GM23338 (cell line): ENCODE measurements at regions not wholly inside any gene's neighbourhood (a gene's known extent, or its start where the extent isn't known, plus 50 kb on each side); places are given as distances from the start of the nearest gene placed in this dataset.

ENCODE experiments used
- ATAC-seq: fragments of 200-7000 bp; cut with Tn5 transposase; 3 replicates; pipeline ENCODE4 v1.9.1; 2020
- DNase-seq: peaks from one replicate; pipeline ENCODE4 v3.0.0-alpha.2; 2015; ENCODE audit warnings: low spot score
- H2AFZ ChIP-seq: fragments of 200-600 bp; sonication (generic); 2 replicates; pipeline ENCODE4 v1.8.0; 2016; ENCODE audit warnings: antibody characterized with exemption, mild to moderate bottlenecking, moderate library complexity
- H3F3A ChIP-seq: fragments of 200-600 bp; sonication (generic); replicated peaks from 2 replicates; pipeline ENCODE4 v1.8.0; 2017; ENCODE audit warnings: antibody characterized with exemption, mixed run types, low read depth
- H3K27ac ChIP-seq: fragments of 200-600 bp; sonication (generic); 2 replicates; pipeline ENCODE4 v1.6.1; 2016; ENCODE audit warnings: low read depth
- H3K27me3 ChIP-seq: fragments of 200-600 bp; sonication (generic); 2 replicates; pipeline ENCODE4 v1.8.0; 2016; ENCODE audit warnings: mild to moderate bottlenecking, mixed run types, moderate library complexity; ENCODE audit not compliant: insufficient read depth
- H3K36me3 ChIP-seq: fragments of 200-600 bp; sonication (generic); 2 replicates; pipeline ENCODE4 v1.8.0; 2016; ENCODE audit warnings: mild to moderate bottlenecking; ENCODE audit not compliant: insufficient read depth
- H3K4me1 ChIP-seq: fragments of 200-600 bp; sonication (generic); 2 replicates; pipeline ENCODE4 v1.8.0; 2016; ENCODE audit warnings: mild to moderate bottlenecking, moderate library complexity; ENCODE audit not compliant: insufficient read depth
- H3K4me2 ChIP-seq: fragments of 200-600 bp; sonication (generic); 2 replicates; pipeline ENCODE4 v1.7.1; 2017; ENCODE audit warnings: mixed run types
- H3K4me3 ChIP-seq: fragments of 200-600 bp; sonication (generic); 2 replicates; pipeline ENCODE4 v1.6.1; 2016; ENCODE audit warnings: mixed run types
- H3K79me2 ChIP-seq: fragments of 200-600 bp; sonication (generic); replicated peaks from 2 replicates; pipeline ENCODE4 v1.8.0; 2017; ENCODE audit warnings: mild to moderate bottlenecking; ENCODE audit not compliant: insufficient read depth
- H3K9me2 ChIP-seq: fragments of 200-600 bp; sonication (generic); 2 replicates; pipeline ENCODE4 v1.8.0; 2017; ENCODE audit not compliant: insufficient read depth
- H4K20me1 ChIP-seq: fragments of 200-600 bp; sonication (generic); replicated peaks from 2 replicates; pipeline ENCODE4 v1.8.0; 2017; ENCODE audit warnings: mild to moderate bottlenecking; ENCODE audit not compliant: insufficient read depth
- H3K27ac Mint-ChIP-seq: 2 replicates; pipeline ENCODE4 v1.8.0; 2020; ENCODE audit warnings: inconsistent platforms, mild to moderate bottlenecking, moderate library complexity, mixed read lengths
- H3K27me3 Mint-ChIP-seq: 3 replicates; pipeline ENCODE4 v1.8.0; 2022; ENCODE audit warnings: low read depth, mild to moderate bottlenecking, moderate library complexity, mixed read lengths, inconsistent platforms; ENCODE audit not compliant: insufficient read depth, poor library complexity
- H3K36me3 Mint-ChIP-seq: 3 replicates; pipeline ENCODE4 v1.8.0; 2021; ENCODE audit warnings: low read depth, mild to moderate bottlenecking, inconsistent platforms, moderate library complexity, mixed read lengths
- H3K4me1 Mint-ChIP-seq: 3 replicates; pipeline ENCODE4 v1.8.0; 2020; ENCODE audit warnings: mild to moderate bottlenecking, inconsistent platforms, mixed read lengths
- H3K4me3 Mint-ChIP-seq: 3 replicates; pipeline ENCODE4 v1.8.0; 2021; ENCODE audit warnings: moderate library complexity, mild to moderate bottlenecking, inconsistent platforms, mixed read lengths
- H3K9me3 Mint-ChIP-seq: 3 replicates; pipeline ENCODE4 v1.8.0; 2020; ENCODE audit warnings: moderate library complexity, mild to moderate bottlenecking, inconsistent platforms, mixed read lengths
- CREB1 ChIP-seq: fragments of 250-450 bp; sonication (Bioruptor Pico); IDR thresholded peaks from 2 replicates; pipeline ENCODE4 v1.5.0; 2020; ENCODE audit warnings: low read depth, mild to moderate bottlenecking, moderate library complexity
- CTCF ChIP-seq, 2 experiments: fragments of 200-600 bp in 1 of 2; sonication (generic) in 1 of 2; conservative IDR thresholded peaks; 2 replicates each; pipeline versions ENCODE4 v1.5.1 to v1.6.1; 2016 to 2017; ENCODE audit warnings: antibody characterized with exemption in 2 of 2, low read depth in 2 of 2, mild to moderate bottlenecking in 2 of 2, moderate library complexity in 1 of 2
- ETS1 ChIP-seq: IDR thresholded peaks from 2 replicates; pipeline ENCODE4 v1.6.1; 2016; ENCODE audit warnings: antibody characterized with exemption
- EZH2 ChIP-seq: fragments of 200-600 bp; sonication (generic); IDR thresholded peaks from one replicate; pipeline ENCODE4 v1.8.0; 2017; ENCODE audit warnings: antibody characterized with exemption, mild to moderate bottlenecking, low read depth; ENCODE audit not compliant: unreplicated experiment
- EZH2phosphoT487 ChIP-seq: fragments of 200-600 bp; sonication (generic); IDR thresholded peaks from one replicate; pipeline ENCODE4 v1.8.1; 2018; ENCODE audit warnings: antibody characterized with exemption; ENCODE audit not compliant: unreplicated experiment
- JUNB ChIP-seq: IDR thresholded peaks from one replicate; pipeline ENCODE4 v1.6.1; 2016; ENCODE audit warnings: antibody characterized with exemption; ENCODE audit not compliant: unreplicated experiment
- NANOG ChIP-seq: IDR thresholded peaks from 2 replicates; pipeline ENCODE4 v1.6.1; 2016; ENCODE audit warnings: antibody characterized with exemption, borderline replicate concordance
- POLR2AphosphoS5 ChIP-seq: IDR thresholded peaks from 2 replicates; pipeline ENCODE4 v1.6.1; 2016; ENCODE audit warnings: antibody characterized with exemption, low read depth
- REST ChIP-seq: IDR thresholded peaks from one replicate; pipeline ENCODE4 v1.6.1; 2018; ENCODE audit warnings: antibody characterized with exemption; ENCODE audit not compliant: unreplicated experiment
- STAT1 ChIP-seq: IDR thresholded peaks from one replicate; pipeline ENCODE4 v1.6.1; 2016; ENCODE audit warnings: antibody characterized with exemption; ENCODE audit not compliant: unreplicated experiment
- ZNF114 ChIP-seq: fragments of 250-450 bp; sonication (Bioruptor Pico); IDR thresholded peaks from 2 replicates; pipeline ENCODE4 v1.5.0; 2020; ENCODE audit warnings: mild to moderate bottlenecking, moderate library complexity
- ZNF331 ChIP-seq: fragments of 250-450 bp; sonication (Bioruptor Pico); IDR thresholded peaks from 2 replicates; pipeline ENCODE4 v1.5.0; 2020; ENCODE audit warnings: low read depth, mild to moderate bottlenecking, moderate library complexity
- ZNF462 ChIP-seq: fragments of 250-450 bp; sonication (Bioruptor Pico); IDR thresholded peaks from 2 replicates; pipeline ENCODE4 v1.5.0; 2020; ENCODE audit warnings: mild to moderate bottlenecking, moderate library complexity

GRCh38 chr13:33891196-33891742, 73.3 kb downstream of the RFC3 start:
- H4K20me1 ChIP-seq: no peaks in the 10 kb centered on the region
- H3K79me2 ChIP-seq: no peaks in the 10 kb centered on the region
- no peak for ATAC-seq
- Mint-ChIP-seq H3K9me3 (peaks cover 6% of the 10 kb centered on the region; the same call in 2 of the 3 replicates), H3K36me3 (peaks cover 22% of the 10 kb centered on the region), H3K27ac (no peak overlapping the region), H3K4me3 (no peak overlapping the region), H3K4me1 (peaks cover 4% of the 10 kb centered on the region; the same call in 1 of the 3 replicates), H3K27me3 (no peaks in the 10 kb centered on the region)
- no peak overlapping the region for H3K27ac ChIP-seq
- peaks cover 8% of the 10 kb centered on the region; the same call in 1 of the 2 replicates for H3K9me2 ChIP-seq
- TF ChIP-seq REST (no peak), CREB1 (CRISPR knock-in tag) (no peak), CTCF (conservative IDR thresholded peaks at IDR 0.05; ENCODE audit: low read depth in 2 of 2) (no peak), ZNF462 (no peak), POLR2AphosphoS5 (no peak), ZNF331 (no peak), NANOG (no peak), ZNF114 (CRISPR knock-in tag) (no peak), EZH2 (no peak), ETS1 (no peak), STAT1 (no peak), JUNB (no peak), EZH2phosphoT487 (no peak)
- no peaks in the 10 kb centered on the region for H3K27me3 ChIP-seq
- H3K4me3 ChIP-seq: no peak overlapping the region
- H3K36me3 ChIP-seq: no peaks in the 10 kb centered on the region
- no peaks in the 10 kb centered on the region for H3K4me1 ChIP-seq
- H3F3A ChIP-seq: no peaks in the 10 kb centered on the region
- no peak overlapping the region for H2AFZ ChIP-seq
- no peak overlapping the region for H3K4me2 ChIP-seq
- DNase-seq: no peak
